WTC11 (cell line): ENCODE measurements at regions not wholly inside any gene's neighbourhood (a gene's known extent, or its start where the extent isn't known, plus 50 kb on each side); places are given as distances from the start of the nearest gene placed in this dataset.

Experiments
- CTCF ChIP-seq: fragments of 200-600 bp; IDR thresholded peaks from 2 replicates; pipeline ENCODE4 v1.8.0; 2022; ENCODE audit warnings: antibody characterized with exemption
- E2F4 ChIP-seq: sonication (generic); formaldehyde crosslinking; IDR thresholded peaks from 2 replicates; pipeline ENCODE4 v1.8.1; 2022; ENCODE audit warnings: low read depth, mild to moderate bottlenecking, moderate library complexity, missing genetic modification reagents, borderline replicate concordance
- ZNF121 ChIP-seq: sonication (generic); formaldehyde crosslinking; IDR thresholded peaks from 2 replicates; pipeline ENCODE4 v1.8.0; 2023; ENCODE audit warnings: missing genetic modification reagents
- TF ChIP-seq, protein P1 (sequence below): sonication (generic); formaldehyde crosslinking; IDR thresholded peaks from 2 replicates; pipeline ENCODE4 v1.8.0; 2023; ENCODE audit warnings: missing genetic modification reagents

- TF ChIP-seq, protein P1, sequence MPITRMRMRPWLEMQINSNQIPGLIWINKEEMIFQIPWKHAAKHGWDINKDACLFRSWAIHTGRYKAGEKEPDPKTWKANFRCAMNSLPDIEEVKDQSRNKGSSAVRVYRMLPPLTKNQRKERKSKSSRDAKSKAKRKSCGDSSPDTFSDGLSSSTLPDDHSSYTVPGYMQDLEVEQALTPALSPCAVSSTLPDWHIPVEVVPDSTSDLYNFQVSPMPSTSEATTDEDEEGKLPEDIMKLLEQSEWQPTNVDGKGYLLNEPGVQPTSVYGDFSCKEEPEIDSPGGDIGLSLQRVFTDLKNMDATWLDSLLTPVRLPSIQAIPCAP (CRISPR knock-in tag), result no peak
- TF ChIP-seq ZNF121, result no peak
- no peak for TF ChIP-seq E2F4 (CRISPR knock-in tag)
- TF ChIP-seq CTCF, result no peak
These were observed 153.0 kb upstream of the ITGA4 start for GRCh38 chr2:181304011-181304844.
